Glomerular visceral epithelial cell (primary cell): ENCODE measurements at regions not wholly inside any gene's neighbourhood (a gene's known extent, or its start where the extent isn't known, plus 50 kb on each side); places are given as distances from the start of the nearest gene placed in this dataset.
"Not testable (repeated sequence)": the region's sequence is repeated elsewhere in the genome, so short reads cannot be mapped to it uniquely, and the experiment has no call there.

Experiments used
- DNase-seq: peaks from one replicate; pipeline ENCODE4 v3.0.0-alpha.2; 2016; ENCODE audit errors: extremely low spot score

- no peak for DNase-seq
These were observed 423.6 kb downstream of the IRX1 start for GRCh38 chr5:4019009-4019769.

GRCh38 chr5:4019841-4020240 lies 424.2 kb downstream of the IRX1 start:
- DNase-seq = no peak

DNA sequence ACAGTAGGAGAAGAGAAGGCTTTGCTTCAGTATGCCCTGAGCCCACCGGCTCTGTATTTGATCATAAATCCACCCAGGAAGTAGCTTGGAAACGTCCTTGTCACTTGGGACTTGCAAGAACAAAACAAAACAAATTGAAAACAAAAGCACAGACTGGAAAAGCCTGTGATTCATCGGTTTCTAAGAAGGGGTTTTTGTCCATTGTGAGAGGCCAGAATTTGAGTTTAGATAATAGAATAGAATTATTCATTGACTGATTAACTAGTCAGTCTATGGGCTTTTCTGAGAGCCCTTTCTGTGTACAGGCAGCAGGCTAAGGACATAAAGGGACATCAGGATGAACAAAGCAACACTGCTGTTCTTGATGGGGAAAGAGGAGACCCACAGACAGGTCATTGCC lies 424.8 kb downstream of the IRX1 start:
- DNase-seq = no peak

DNA sequence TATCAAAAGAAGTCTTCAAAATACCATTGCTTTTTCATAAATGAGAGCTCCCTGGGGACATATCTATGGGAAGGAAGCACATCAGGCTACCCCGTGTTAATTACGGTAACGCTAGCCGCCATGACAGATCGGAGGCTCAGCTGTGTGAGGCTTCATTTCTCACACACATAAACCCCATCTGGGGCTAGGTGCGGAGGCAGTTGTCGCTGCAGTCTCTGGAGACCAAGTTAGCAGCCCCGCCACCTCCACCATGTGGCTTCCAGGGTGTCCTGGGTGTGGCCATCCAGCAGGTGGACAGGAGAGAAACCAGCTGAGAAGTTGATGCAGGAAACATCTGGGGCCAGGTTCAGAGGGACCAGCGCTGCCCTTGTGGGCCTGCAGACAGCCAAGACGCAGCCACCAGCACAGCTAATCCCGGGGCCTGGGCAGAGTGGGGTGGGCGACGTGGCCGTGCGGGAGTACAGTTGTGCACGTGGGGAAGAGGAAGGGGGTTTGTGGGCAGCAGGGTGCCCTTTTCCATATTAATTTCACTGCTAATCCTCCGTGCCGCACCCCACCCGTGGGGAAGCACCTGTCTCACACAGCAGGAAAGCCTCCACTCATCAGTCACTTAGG lies 426.5 kb downstream of the IRX1 start:
- no peak for DNase-seq

- no peak for DNase-seq
These were observed 427.6 kb downstream of the IRX1 start for GRCh38 chr5:4023091-4023752.

DNA sequence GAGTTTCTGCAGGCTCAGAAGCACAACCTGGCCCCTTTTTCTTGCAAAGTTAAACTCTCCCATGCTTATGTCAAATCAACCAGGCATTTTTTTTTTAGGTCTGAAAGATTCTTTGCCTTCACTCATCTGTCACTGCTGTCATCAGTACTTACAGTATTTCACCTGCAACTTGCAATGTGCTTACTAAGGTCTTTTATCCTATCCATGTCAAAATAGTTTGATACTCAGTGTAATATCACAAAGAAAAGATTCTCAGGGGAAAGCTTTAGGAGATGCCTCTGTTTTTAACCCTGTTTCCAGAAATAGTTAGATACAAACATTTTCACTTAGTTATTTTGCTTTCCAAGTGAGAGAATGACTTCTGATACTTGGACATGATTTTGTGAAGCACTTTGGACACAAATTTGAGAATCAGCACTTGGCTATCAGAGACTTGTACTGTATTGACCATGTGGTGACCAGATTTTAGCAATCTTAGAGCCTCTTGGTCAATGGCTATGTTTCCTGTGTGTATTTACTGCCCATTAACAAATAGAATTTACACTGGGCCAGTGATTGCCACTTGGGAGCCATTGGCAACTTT lies 428.2 kb downstream of the IRX1 start:
- no peak for DNase-seq

DNA sequence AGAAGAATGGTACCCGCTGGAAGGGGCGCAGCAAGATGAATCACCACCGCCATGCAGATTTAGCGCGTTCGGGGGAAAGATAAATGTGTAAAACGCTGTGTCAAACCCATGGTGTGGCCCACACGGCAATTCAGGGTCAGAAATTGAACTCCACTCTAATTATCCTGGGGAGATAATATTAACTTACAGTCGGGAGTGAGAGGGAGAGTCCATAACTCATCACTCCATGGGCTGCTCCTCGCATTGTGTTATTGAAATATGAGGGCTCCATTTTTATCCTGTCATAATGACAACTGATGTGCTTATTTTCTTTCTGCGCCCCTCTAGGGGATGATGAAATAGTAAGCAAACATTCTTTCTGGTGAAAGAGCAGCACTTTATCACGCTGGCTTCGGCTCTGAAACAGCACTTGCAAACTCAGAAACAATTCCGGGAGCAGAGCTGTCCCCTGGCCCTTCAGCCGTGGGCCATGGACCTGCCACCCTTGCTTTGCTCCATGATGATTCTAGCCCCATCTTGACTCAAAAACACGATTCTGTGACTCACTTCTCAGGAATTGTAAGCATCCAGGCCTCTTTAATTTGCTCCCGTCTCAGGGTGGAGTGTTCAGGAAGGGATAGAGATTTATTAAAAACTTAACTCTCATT lies 431.6 kb downstream of the IRX1 start:
- no peak for DNase-seq

- no peak for DNase-seq
These were observed 432.8 kb downstream of the IRX1 start for GRCh38 chr5:4028384-4028783.

DNA sequence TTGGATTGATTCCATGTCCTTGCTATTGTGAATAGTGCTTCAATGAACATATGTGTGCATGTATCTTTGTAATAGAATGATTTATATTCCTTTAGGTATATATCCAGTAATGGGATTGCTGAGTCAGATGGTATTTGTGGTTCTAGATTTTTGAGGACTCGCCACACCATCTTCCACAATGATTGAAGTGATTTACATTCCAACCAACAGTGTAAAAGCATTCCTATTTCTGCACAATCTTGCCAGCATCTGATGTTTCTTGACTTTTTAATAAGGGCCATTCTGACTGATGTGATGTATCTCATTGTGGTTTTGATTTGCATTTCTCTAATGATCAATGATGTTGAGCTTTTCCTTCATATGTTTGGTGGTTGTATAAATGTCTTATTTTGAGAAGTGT lies 437.9 kb downstream of the IRX1 start:
- not testable (repeated sequence) for DNase-seq

- no peak for DNase-seq
These were observed 441.2 kb downstream of the IRX1 start for GRCh38 chr5:4036861-4037260.

DNA sequence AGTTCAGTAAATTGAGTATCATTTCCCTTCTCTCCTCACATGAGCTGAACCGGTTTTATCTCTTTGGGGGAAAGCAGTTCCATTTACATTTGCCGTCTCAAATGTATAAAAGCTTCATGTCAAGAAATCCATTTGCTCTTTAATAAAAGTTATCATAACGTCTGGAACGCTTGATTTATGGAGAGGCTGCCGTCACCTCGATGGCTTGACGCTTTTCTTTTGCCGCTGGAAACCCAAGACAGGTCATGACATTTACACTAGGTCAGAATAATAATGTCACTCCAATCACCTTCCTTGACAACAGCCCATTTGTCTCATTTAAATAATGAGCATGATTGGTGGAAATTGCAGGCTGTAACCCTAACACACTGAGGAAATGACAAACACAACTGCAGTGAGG lies 443.4 kb downstream of the IRX1 start:
- DNase-seq = no peak

GRCh38 chr5:4042311-4042710 lies 446.7 kb downstream of the IRX1 start:
- no peak for DNase-seq

GRCh38 chr5:4043135-4043534 lies 447.5 kb downstream of the IRX1 start:
- DNase-seq = no peak

GRCh38 chr5:4044881-4045280 lies 449.2 kb downstream of the IRX1 start:
- no peak for DNase-seq

DNA sequence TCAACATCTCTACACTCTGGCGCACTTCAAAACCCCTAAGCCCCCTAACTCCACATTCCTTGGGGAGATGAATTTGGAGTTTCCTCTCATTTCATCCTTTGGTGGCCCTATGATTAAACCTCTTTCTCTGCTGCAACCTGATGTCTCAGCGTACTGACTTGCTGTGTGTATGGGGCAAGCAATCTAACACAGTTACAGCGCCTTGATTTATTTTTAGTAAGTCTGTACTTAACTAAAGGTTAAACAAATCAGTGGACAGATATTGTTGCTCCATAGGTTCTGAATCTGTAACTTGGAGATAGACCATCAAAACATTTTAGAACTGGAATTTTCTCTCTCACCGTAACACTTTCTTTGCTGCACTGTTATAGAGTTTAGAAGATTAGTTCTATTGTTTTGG lies 452.8 kb downstream of the IRX1 start:
- no peak for DNase-seq

DNA sequence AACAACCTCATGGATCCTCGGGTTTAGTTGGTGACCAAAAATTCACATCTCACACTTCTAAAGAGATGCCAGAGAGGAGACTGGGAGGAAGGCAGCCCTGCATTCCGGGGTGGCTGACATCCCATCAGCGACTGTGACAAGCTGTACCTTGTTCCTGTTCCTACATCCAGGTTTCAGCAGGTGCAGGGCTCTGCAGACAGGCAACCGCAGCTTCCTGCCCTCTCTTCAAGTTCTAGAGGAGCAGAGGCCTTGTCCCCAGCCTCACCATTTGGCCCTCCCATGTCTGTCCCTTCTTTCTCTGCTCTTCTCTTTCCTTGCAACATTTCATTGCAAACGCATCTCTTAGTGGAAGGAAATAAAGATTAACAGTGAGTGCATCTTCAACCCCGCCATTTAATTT lies 454.6 kb downstream of the IRX1 start:
- DNase-seq = no peak

- no peak for DNase-seq
These were observed 457.5 kb downstream of the IRX1 start for GRCh38 chr5:4053136-4053535.

DNA sequence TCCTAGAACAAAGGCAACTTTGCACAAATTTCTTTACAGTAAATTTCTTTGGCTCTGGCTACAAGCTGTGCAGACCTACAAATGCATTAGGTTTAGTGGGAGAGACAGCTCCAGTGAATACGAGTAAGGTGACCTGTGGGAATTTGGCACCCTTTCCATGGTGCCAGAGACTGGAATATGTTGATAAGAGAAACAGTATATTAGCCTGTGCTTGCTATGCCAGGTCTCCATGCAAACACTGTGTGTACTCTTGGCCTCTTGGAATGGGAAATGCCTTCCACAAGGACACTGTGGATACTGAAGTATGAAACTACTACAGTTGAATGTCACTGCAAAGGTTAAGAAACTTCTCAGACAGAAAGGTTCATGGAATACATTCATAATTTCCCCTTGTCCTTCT lies 458.5 kb downstream of the IRX1 start:
- DNase-seq = no peak

DNA sequence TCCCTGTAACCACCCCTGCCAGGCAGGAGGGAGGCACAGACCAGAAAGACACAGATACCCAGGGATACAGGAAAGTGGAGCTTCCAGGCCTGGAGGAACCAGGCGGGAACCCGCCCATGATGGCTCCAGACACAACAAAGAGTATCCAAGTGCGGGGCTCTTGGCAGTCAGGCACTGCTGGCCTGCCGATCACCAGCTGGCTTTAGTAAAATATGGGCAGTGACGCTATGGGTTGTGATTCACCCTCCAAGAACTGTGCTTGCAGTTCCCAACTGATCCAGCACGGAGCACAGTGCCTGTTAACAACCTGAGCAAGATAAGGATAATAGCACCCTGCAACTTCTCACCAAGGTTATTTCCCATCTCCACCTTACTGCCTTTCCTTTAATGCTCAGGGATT lies 463.3 kb downstream of the IRX1 start:
- DNase-seq = no peak

DNA sequence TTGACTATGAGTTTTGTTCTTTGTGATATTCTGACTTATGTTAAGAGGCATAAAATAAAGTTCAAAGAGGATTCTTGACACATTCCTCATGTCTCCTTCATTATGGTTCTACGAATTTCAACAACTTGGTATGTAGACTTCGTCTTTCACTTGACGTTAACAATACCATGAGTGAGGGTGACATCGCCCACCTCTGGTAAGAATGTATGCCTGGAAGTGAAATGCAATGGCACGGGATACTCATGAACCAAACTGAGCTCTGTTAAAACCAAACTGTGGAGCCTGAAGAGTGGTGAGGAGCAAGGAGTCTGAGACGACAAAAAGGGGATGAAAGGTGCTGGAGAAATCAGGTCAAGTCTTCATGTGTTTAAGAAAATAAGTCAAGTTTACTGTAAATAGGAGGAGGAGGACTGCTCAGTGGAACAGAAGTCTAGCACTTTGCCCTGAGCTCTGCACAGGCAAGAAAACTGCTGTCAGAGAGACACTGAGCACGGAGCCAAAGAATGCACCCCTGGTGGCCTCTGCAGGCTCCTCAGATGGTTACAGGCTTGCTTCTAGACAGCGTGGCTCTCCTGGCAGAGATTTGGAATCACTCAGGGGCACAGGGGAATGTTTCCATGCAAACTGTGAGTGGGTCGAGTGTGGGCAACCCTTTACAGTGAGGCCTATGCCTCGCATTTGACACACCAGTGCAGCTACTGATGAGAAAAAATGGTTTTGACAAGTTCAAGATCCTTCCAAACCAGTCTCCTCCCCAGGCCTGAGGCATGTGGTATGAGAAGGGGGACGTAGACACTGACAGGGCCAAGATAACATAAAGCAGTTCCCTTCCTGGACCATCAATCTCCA lies 470.1 kb downstream of the IRX1 start:
- no peak for DNase-seq

- DNase-seq = no peak
These were observed 472.5 kb downstream of the IRX1 start for GRCh38 chr5:4068171-4068570.
